ENCODE measurements at regions not wholly inside any gene's neighbourhood (a gene's known extent, or its start where the extent isn't known, plus 50 kb on each side); places are given as distances from the start of the nearest gene placed in this dataset.

GRCh38 chr3:182180654-182181385 lies 469.1 kb downstream of the SOX2 start:
- Histone ChIP-seq H3K4me2 (ENCODE audit: low read length) (no peak overlapping the region), H3K9me3 (replicated peaks; ENCODE audit: low read length) (no peaks in the 10 kb centered on the region)

GRCh38 chr3:182182531-182182968 lies 470.8 kb downstream of the SOX2 start:
- no peak overlapping the region for H3K9ac ChIP-seq (ENCODE audit: low read depth, low read length)
- no peaks in the 10 kb centered on the region for H3K4me1 ChIP-seq (ENCODE audit: control insufficient read depth, insufficient read depth, low read length)
- no peaks in the 10 kb centered on the region for H3K9me3 ChIP-seq (replicated peaks; ENCODE audit: low read length)
- H3K4me2 ChIP-seq (ENCODE audit: low read length), result no peak overlapping the region
- H3K27me3 ChIP-seq (ENCODE audit: control insufficient read depth, insufficient read depth, low read length), result no peaks in the 10 kb centered on the region
- no peaks in the 10 kb centered on the region for H3K36me3 ChIP-seq (ENCODE audit: insufficient read depth, low read length)
- no peak overlapping the region for H3K4me3 ChIP-seq (ENCODE audit: low read length)

More at GRCh38 chr3:182180654-182181385, 469.1 kb downstream of the SOX2 start:
- Histone ChIP-seq H3K9ac (ENCODE audit: low read depth, low read length) (no peak overlapping the region), H3K27me3 (ENCODE audit: control insufficient read depth, insufficient read depth, low read length) (no peaks in the 10 kb centered on the region), H3K36me3 (ENCODE audit: insufficient read depth, low read length) (no peaks in the 10 kb centered on the region), H3K4me1 (ENCODE audit: control insufficient read depth, insufficient read depth, low read length) (no peaks in the 10 kb centered on the region), H3K4me3 (ENCODE audit: low read length) (no peak overlapping the region)

DNA sequence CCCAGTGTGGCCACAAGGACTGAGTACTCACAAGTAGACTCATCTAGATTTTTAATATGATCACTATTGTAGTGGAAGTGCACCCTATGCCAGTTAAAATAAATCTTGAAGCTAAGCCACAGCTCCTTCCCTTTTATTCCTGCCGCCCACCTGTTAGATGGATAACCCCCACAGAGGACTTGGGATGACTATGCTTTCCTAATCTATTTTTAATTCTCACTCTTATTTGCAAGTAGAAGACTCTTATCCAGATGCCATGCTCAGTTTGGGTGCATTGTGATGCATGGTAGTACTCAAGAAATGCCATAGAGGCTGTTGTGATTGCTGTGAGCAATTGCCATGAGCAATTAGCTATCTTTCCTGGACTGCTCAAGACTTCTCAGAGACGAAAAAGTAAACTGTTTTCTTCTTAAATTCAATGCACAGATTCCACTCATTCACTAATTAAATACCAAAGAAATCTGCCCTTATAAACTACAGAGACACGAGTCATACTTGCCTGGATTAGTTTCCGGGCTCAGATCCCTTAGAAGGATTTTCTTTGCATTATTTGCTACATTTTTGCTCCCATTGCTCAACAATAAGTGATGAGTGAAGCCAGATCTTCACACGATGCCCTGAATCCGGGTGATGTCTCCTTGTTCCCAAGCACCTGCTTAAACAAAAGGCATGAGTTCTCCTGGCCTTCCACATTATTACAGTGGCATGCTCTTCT lies 472.1 kb downstream of the SOX2 start:
- Histone ChIP-seq H3K4me1 (ENCODE audit: control insufficient read depth, insufficient read depth, low read length) (no peaks in the 10 kb centered on the region), H3K4me3 (ENCODE audit: low read length) (no peak overlapping the region), H3K9ac (ENCODE audit: low read depth, low read length) (no peak overlapping the region), H3K9me3 (replicated peaks; ENCODE audit: low read length) (no peaks in the 10 kb centered on the region), H3K36me3 (ENCODE audit: insufficient read depth, low read length) (no peaks in the 10 kb centered on the region), H3K4me2 (ENCODE audit: low read length) (no peak overlapping the region), H3K27me3 (ENCODE audit: control insufficient read depth, insufficient read depth, low read length) (peaks cover 4% of the 10 kb centered on the region)

DNA sequence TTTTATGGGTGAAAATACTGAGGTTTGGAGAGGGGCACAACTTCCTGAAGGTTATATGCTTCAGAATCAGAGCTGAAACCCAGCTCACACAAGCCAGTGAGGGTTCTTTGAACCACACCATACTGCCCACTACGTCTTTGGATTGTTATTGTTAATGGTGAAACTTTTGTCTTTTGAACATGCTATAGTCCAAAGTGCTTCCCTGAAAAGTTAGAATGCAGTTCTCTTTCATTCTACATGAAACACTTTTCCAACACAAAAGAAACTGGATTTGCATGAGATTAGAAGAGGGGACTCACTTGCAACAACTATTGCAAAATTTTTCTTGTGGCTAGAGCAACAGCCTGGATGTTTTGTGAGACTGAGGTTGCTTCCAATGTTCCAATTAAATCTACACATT lies 473.6 kb downstream of the SOX2 start:
- Histone ChIP-seq H3K27me3 (ENCODE audit: control insufficient read depth, insufficient read depth, low read length) (peaks cover 4% of the 10 kb centered on the region), H3K4me1 (ENCODE audit: control insufficient read depth, insufficient read depth, low read length) (no peaks in the 10 kb centered on the region), H3K9me3 (replicated peaks; ENCODE audit: low read length) (no peaks in the 10 kb centered on the region), H3K9ac (ENCODE audit: low read depth, low read length) (no peak overlapping the region), H3K36me3 (ENCODE audit: insufficient read depth, low read length) (no peaks in the 10 kb centered on the region), H3K4me2 (ENCODE audit: low read length) (no peak overlapping the region), H3K4me3 (ENCODE audit: low read length) (no peak overlapping the region)

- Histone ChIP-seq H3K4me1 (ENCODE audit: control insufficient read depth, insufficient read depth, low read length) (no peaks in the 10 kb centered on the region), H3K4me2 (ENCODE audit: low read length) (no peak overlapping the region), H3K27me3 (ENCODE audit: control insufficient read depth, insufficient read depth, low read length) (peaks cover 4% of the 10 kb centered on the region), H3K4me3 (ENCODE audit: low read length) (no peak overlapping the region), H3K9me3 (replicated peaks; ENCODE audit: low read length) (no peaks in the 10 kb centered on the region), H3K9ac (ENCODE audit: low read depth, low read length) (no peak overlapping the region), H3K36me3 (ENCODE audit: insufficient read depth, low read length) (no peaks in the 10 kb centered on the region)
Measured at GRCh38 chr3:182190056-182190455, 478.3 kb downstream of the SOX2 start.

GRCh38 chr3:182198345-182198744 lies 486.6 kb downstream of the SOX2 start:
- Histone ChIP-seq H3K9me3 (replicated peaks; ENCODE audit: low read length) (no peaks in the 10 kb centered on the region), H3K4me1 (ENCODE audit: control insufficient read depth, insufficient read depth, low read length) (no peaks in the 10 kb centered on the region), H3K36me3 (ENCODE audit: insufficient read depth, low read length) (no peaks in the 10 kb centered on the region), H3K4me2 (ENCODE audit: low read length) (no peak overlapping the region), H3K27me3 (ENCODE audit: control insufficient read depth, insufficient read depth, low read length) (no peaks in the 10 kb centered on the region), H3K4me3 (ENCODE audit: low read length) (no peak overlapping the region), H3K9ac (ENCODE audit: low read depth, low read length) (no peak overlapping the region)

DNA sequence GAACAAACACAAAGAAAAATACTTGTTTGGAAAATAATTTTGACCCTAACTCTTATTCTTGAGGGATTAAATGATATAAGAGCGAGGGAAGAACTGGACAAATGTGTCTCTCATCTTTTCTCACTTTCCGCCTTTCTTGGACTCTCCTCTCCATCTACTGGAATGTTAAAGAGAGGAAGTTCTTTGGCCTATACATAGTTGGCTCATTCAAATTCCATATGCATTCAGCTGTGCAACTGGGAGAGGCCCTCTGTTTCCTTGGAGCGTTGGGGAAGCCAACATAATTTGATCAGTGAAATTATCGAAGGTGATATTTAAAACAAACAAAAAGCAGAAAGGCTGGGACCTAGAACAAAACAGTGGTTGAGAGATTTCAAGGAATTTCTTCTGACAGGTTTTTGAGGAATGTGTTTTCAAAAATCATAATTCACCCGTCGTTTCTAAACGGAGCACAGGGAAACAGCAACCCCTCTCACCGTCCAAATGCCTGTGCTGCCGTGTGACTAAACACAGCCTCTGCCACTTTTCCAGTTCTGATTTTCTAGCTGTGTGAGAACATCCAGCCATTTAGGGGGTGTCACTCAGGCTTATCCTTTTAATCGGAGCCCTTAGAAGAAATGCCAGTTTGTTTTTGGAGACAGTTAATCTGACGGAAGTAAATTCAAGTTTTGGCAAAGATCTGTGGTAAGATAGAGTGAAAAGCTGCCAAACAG lies 489.9 kb downstream of the SOX2 start:
- Histone ChIP-seq H3K9ac (ENCODE audit: low read depth, low read length) (no peak overlapping the region), H3K4me3 (ENCODE audit: low read length) (no peak overlapping the region)

GRCh38 chr3:182212479-182213076 lies 500.9 kb downstream of the SOX2 start:
- peaks cover 15% of the 10 kb centered on the region for H3K27me3 ChIP-seq (ENCODE audit: control insufficient read depth, insufficient read depth, low read length)
- H3K4me2 ChIP-seq (ENCODE audit: low read length), result no peak overlapping the region
- no peak overlapping the region for H3K4me3 ChIP-seq (ENCODE audit: low read length)
- H3K9me3 ChIP-seq (replicated peaks; ENCODE audit: low read length), result no peaks in the 10 kb centered on the region
- H3K9ac ChIP-seq (ENCODE audit: low read depth, low read length), result no peak overlapping the region
- no peaks in the 10 kb centered on the region for H3K36me3 ChIP-seq (ENCODE audit: insufficient read depth, low read length)
- peaks cover 5% of the 10 kb centered on the region for H3K4me1 ChIP-seq (ENCODE audit: control insufficient read depth, insufficient read depth, low read length)

More for the DNA sequence above, 489.9 kb downstream of the SOX2 start:
- peaks cover 4% of the 10 kb centered on the region for H3K27me3 ChIP-seq (ENCODE audit: control insufficient read depth, insufficient read depth, low read length)
- no peaks in the 10 kb centered on the region for H3K4me1 ChIP-seq (ENCODE audit: control insufficient read depth, insufficient read depth, low read length)
- no peak overlapping the region for H3K4me2 ChIP-seq (ENCODE audit: low read length)
- H3K9me3 ChIP-seq (replicated peaks; ENCODE audit: low read length), result no peaks in the 10 kb centered on the region
- H3K36me3 ChIP-seq (ENCODE audit: insufficient read depth, low read length), result no peaks in the 10 kb centered on the region

- H3K4me2 ChIP-seq (ENCODE audit: low read length), result no peak overlapping the region
- H3K9ac ChIP-seq (ENCODE audit: low read depth, low read length), result no peak overlapping the region
- peaks cover 5% of the 10 kb centered on the region for H3K4me1 ChIP-seq (ENCODE audit: control insufficient read depth, insufficient read depth, low read length)
- no peaks in the 10 kb centered on the region for H3K9me3 ChIP-seq (replicated peaks; ENCODE audit: low read length)
- no peak overlapping the region for H3K4me3 ChIP-seq (ENCODE audit: low read length)
- no peaks in the 10 kb centered on the region for H3K36me3 ChIP-seq (ENCODE audit: insufficient read depth, low read length)
- H3K27me3 ChIP-seq (ENCODE audit: control insufficient read depth, insufficient read depth, low read length), result peaks cover 15% of the 10 kb centered on the region
Measured at GRCh38 chr3:182214416-182214815, 502.7 kb downstream of the SOX2 start.

DNA sequence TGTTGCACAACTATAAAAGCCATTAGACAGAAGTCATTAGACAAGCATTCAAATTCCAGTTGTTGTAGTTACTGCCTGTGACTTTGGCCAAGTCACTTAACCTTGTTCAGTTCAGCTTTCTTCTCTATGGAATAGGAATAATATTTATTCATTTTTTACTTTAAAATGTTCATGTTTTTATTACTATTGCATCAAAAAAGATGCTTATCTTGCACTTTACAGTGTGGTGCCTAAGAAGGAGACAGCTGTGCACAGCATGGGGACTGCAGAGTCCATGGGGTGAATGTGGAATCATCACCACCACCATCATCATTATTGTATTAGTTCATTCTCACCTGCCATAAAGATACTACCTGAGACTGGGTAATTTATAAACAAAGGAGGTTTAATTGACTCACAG lies 504.2 kb downstream of the SOX2 start:
- Histone ChIP-seq H3K4me2 (ENCODE audit: low read length) (no peak overlapping the region), H3K4me1 (ENCODE audit: control insufficient read depth, insufficient read depth, low read length) (peaks cover 5% of the 10 kb centered on the region), H3K9ac (ENCODE audit: low read depth, low read length) (no peak overlapping the region), H3K4me3 (ENCODE audit: low read length) (no peak overlapping the region), H3K36me3 (ENCODE audit: insufficient read depth, low read length) (no peaks in the 10 kb centered on the region), H3K27me3 (ENCODE audit: control insufficient read depth, insufficient read depth, low read length) (peaks cover 10% of the 10 kb centered on the region), H3K9me3 (replicated peaks; ENCODE audit: low read length) (no peaks in the 10 kb centered on the region)

DNA sequence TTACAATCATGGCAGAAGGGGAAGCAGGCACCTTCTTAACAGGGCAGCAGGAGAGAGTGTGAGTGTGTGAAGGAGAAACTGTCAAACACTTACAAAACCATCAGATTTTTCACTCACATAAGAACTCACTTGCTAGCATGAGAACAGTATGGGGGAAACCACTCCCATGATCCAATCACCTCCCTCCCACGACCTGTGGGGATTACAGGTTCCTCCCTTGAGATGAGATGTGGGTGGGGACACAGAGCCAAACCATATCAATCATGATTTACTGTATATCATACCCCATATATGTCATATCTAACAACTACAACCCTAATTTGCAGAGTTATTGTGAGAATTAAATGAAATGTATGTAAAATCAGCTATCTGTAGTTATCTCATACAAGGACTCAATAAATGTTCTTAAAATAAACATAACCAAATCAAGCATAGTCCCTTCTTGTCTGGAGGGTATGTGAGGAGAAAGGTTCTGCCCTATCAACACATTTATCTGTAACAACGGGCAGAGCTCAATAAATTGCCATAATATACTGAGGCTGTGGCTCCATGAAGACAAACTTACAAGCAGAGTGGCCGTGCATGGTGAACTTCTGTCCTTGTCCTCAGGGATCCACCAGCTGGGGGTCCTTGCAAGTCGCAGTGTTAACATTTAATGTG lies 504.7 kb downstream of the SOX2 start:
- no peak overlapping the region for H3K9ac ChIP-seq (ENCODE audit: low read depth, low read length)
- H3K27me3 ChIP-seq (ENCODE audit: control insufficient read depth, insufficient read depth, low read length), result peaks cover 10% of the 10 kb centered on the region
- H3K4me2 ChIP-seq (ENCODE audit: low read length), result no peak overlapping the region
- no peaks in the 10 kb centered on the region for H3K36me3 ChIP-seq (ENCODE audit: insufficient read depth, low read length)
- H3K4me1 ChIP-seq (ENCODE audit: control insufficient read depth, insufficient read depth, low read length), result peaks cover 5% of the 10 kb centered on the region
- H3K4me3 ChIP-seq (ENCODE audit: low read length), result no peak overlapping the region
- H3K9me3 ChIP-seq (replicated peaks; ENCODE audit: low read length), result no peaks in the 10 kb centered on the region
